Uterus (tissue), 2 donors: ENCODE measurements at regions not wholly inside any gene's neighbourhood (a gene's known extent, or its start where the extent isn't known, plus 50 kb on each side); places are given as distances from the start of the nearest gene placed in this dataset.

Source experiments
- CTCF ChIP-seq, 4 experiments: fragments of 200-600 bp in 2 of 4; fragments of 450-650 bp in 2 of 4; sonication (generic) in 2 of 4; IDR thresholded peaks; one replicate each; pipeline ENCODE4 v1.5.1; 2016 to 2019; ENCODE audit warnings: antibody characterized with exemption in 4 of 4, mild to moderate bottlenecking in 2 of 4, moderate library complexity in 1 of 4
- POLR2A ChIP-seq, 2 donors: fragments of 450-650 bp; IDR thresholded peaks; one replicate each; pipeline ENCODE4 v1.6.1; 2016; ENCODE audit warnings: antibody characterized with exemption in 2 of 2, mild to moderate bottlenecking in 1 of 2, moderate library complexity in 1 of 2

GRCh38 chr4:20421603-20421985, 169.9 kb downstream of the SLIT2 start:
- TF ChIP-seq POLR2A (IDR thresholded peaks at IDR 0.05): no peak
- no peak for TF ChIP-seq CTCF (IDR thresholded peaks at IDR 0.05)
